K562 (cell line): ENCODE measurements at regions not wholly inside any gene's neighbourhood (a gene's known extent, or its start where the extent isn't known, plus 50 kb on each side); places are given as distances from the start of the nearest gene placed in this dataset.
A peak's percentile ranks its signal among the peaks of the same experiment; 100 is the strongest.

Experiments used
- FOXK1 ChIP-seq: sonication (generic); formaldehyde crosslinking; IDR thresholded peaks from 2 replicates; pipeline ENCODE4 v1.8.0; 2022; ENCODE audit warnings: missing genetic modification reagents, mild to moderate bottlenecking, borderline replicate concordance
- POLR2AphosphoS5 ChIP-seq: IDR thresholded peaks from 2 replicates; pipeline ENCODE4 v1.6.1; 2011; ENCODE audit warnings: mild to moderate bottlenecking, low read depth, low read length, moderate library complexity; ENCODE audit not compliant: control insufficient read depth, insufficient read depth
- U2AF2 ChIP-seq: fragments of 200-400 bp; formaldehyde crosslinking; optimal IDR thresholded peaks from 2 replicates; pipeline ENCODE3; 2017; ENCODE audit warnings: low read depth, mild to moderate bottlenecking, low read length
- ZNF75A ChIP-seq: fragments of 450-650 bp; formaldehyde crosslinking; IDR thresholded peaks from 2 replicates; pipeline ENCODE4 v1.4.0; 2020; ENCODE audit warnings: mild to moderate bottlenecking
- TF ChIP-seq, protein P1 (sequence below): fragments of 250-450 bp; sonication (Bioruptor Pico); IDR thresholded peaks from 2 replicates; pipeline ENCODE4 v1.4.0; 2020; ENCODE audit warnings: mild to moderate bottlenecking, moderate library complexity
- TF ChIP-seq, protein P2 (sequence below): sonication (generic); formaldehyde crosslinking; IDR thresholded peaks from 2 replicates; pipeline ENCODE4 v1.8.0; 2023; ENCODE audit warnings: mild to moderate bottlenecking, missing genetic modification reagents
- TF ChIP-seq, protein P3 (sequence below): fragments of 450-650 bp; IDR thresholded peaks from one replicate; pipeline ENCODE4 v1.6.1; 2018; ENCODE audit warnings: mild to moderate bottlenecking, moderate library complexity; ENCODE audit not compliant: partially characterized antibody
- TF ChIP-seq, protein P4 (sequence below): fragments of 450-650 bp; IDR thresholded peaks from 2 replicates; pipeline ENCODE4 v1.6.1; 2016
- TF ChIP-seq, protein P5 (sequence below): sonication (generic); formaldehyde crosslinking; IDR thresholded peaks from 2 replicates; pipeline ENCODE4 v1.8.1; 2022; ENCODE audit warnings: missing genetic modification reagents
- TF ChIP-seq, protein P6 (sequence below): fragments of 450-650 bp; formaldehyde crosslinking; IDR thresholded peaks from 2 replicates; pipeline ENCODE4 v1.4.0; 2020; ENCODE audit warnings: mild to moderate bottlenecking, moderate library complexity

DNA sequence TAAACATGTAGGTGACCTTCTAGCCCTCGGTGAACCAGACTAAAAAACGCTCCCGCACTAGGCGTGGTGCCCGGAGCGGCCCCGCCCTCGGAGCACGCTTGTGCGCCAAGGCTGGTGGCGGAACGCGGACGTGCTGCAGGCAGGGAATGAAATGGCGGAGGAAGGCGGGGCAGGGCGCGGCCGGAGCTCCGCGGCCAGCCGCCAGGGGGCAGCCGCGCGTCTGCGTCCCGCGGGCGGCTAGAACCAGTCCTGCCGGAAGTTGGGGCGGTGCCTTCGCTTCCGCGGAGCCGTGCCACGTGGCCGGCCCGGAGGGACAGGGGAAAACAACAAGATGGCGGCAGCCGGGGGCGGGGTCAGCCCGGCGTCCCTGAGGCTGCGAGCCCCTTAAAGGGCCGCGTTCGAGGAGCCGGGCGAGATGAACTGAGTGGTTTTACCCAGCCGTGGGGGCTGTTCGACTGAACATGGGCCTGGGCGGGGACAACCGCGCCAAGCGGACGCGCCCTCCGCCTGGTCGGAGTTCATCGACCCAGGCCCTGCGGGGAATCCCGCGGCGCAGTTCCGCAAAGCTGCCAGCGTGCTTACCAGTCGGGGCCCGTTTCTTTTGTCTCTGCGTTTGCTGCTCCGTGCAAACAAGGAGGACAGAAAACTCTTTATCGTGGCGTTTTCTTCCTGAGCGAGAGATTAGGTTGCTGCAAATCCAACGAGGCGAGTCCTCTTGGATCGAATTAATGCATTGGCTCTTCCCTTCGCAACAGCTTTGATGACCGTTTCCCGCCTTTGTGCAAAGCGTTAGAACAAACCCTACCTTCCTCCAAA lies 90.9 kb upstream of the CHD2 start (continued):
- TF ChIP-seq, protein P1, sequence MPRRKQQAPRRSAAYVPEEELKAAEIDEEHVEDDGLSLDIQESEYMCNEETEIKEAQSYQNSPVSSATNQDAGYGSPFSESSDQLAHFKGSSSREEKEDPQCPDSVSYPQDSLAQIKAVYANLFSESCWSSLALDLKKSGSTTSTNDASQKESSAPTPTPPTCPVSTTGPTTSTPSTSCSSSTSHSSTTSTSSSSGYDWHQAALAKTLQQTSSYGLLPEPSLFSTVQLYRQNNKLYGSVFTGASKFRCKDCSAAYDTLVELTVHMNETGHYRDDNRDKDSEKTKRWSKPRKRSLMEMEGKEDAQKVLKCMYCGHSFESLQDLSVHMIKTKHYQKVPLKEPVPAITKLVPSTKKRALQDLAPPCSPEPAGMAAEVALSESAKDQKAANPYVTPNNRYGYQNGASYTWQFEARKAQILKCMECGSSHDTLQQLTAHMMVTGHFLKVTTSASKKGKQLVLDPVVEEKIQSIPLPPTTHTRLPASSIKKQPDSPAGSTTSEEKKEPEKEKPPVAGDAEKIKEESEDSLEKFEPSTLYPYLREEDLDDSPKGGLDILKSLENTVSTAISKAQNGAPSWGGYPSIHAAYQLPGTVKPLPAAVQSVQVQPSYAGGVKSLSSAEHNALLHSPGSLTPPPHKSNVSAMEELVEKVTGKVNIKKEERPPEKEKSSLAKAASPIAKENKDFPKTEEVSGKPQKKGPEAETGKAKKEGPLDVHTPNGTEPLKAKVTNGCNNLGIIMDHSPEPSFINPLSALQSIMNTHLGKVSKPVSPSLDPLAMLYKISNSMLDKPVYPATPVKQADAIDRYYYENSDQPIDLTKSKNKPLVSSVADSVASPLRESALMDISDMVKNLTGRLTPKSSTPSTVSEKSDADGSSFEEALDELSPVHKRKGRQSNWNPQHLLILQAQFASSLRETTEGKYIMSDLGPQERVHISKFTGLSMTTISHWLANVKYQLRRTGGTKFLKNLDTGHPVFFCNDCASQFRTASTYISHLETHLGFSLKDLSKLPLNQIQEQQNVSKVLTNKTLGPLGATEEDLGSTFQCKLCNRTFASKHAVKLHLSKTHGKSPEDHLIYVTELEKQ (CRISPR knock-in tag), result no peak
- TF ChIP-seq, protein P2, sequence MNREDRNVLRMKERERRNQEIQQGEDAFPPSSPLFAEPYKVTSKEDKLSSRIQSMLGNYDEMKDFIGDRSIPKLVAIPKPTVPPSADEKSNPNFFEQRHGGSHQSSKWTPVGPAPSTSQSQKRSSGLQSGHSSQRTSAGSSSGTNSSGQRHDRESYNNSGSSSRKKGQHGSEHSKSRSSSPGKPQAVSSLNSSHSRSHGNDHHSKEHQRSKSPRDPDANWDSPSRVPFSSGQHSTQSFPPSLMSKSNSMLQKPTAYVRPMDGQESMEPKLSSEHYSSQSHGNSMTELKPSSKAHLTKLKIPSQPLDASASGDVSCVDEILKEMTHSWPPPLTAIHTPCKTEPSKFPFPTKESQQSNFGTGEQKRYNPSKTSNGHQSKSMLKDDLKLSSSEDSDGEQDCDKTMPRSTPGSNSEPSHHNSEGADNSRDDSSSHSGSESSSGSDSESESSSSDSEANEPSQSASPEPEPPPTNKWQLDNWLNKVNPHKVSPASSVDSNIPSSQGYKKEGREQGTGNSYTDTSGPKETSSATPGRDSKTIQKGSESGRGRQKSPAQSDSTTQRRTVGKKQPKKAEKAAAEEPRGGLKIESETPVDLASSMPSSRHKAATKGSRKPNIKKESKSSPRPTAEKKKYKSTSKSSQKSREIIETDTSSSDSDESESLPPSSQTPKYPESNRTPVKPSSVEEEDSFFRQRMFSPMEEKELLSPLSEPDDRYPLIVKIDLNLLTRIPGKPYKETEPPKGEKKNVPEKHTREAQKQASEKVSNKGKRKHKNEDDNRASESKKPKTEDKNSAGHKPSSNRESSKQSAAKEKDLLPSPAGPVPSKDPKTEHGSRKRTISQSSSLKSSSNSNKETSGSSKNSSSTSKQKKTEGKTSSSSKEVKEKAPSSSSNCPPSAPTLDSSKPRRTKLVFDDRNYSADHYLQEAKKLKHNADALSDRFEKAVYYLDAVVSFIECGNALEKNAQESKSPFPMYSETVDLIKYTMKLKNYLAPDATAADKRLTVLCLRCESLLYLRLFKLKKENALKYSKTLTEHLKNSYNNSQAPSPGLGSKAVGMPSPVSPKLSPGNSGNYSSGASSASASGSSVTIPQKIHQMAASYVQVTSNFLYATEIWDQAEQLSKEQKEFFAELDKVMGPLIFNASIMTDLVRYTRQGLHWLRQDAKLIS (CRISPR knock-in tag), result peak; percentile 91
- TF ChIP-seq, protein P3, sequence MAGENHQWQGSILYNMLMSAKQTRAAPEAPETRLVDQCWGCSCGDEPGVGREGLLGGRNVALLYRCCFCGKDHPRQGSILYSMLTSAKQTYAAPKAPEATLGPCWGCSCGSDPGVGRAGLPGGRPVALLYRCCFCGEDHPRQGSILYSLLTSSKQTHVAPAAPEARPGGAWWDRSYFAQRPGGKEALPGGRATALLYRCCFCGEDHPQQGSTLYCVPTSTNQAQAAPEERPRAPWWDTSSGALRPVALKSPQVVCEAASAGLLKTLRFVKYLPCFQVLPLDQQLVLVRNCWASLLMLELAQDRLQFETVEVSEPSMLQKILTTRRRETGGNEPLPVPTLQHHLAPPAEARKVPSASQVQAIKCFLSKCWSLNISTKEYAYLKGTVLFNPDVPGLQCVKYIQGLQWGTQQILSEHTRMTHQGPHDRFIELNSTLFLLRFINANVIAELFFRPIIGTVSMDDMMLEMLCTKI, result no peak
- TF ChIP-seq FOXK1 (CRISPR knock-in tag), result peak; percentile 68; the same call in 1 of the 2 replicates
- TF ChIP-seq, protein P4, sequence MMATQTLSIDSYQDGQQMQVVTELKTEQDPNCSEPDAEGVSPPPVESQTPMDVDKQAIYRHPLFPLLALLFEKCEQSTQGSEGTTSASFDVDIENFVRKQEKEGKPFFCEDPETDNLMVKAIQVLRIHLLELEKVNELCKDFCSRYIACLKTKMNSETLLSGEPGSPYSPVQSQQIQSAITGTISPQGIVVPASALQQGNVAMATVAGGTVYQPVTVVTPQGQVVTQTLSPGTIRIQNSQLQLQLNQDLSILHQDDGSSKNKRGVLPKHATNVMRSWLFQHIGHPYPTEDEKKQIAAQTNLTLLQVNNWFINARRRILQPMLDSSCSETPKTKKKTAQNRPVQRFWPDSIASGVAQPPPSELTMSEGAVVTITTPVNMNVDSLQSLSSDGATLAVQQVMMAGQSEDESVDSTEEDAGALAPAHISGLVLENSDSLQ, result no peak
- TF ChIP-seq, protein P5, sequence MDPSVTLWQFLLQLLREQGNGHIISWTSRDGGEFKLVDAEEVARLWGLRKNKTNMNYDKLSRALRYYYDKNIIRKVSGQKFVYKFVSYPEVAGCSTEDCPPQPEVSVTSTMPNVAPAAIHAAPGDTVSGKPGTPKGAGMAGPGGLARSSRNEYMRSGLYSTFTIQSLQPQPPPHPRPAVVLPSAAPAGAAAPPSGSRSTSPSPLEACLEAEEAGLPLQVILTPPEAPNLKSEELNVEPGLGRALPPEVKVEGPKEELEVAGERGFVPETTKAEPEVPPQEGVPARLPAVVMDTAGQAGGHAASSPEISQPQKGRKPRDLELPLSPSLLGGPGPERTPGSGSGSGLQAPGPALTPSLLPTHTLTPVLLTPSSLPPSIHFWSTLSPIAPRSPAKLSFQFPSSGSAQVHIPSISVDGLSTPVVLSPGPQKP (CRISPR knock-in tag), result no peak; the same call in 1 of the 2 replicates
- no peak for TF ChIP-seq U2AF2
- no peak for TF ChIP-seq ZNF75A
- TF ChIP-seq POLR2AphosphoS5, result no peak
- TF ChIP-seq, protein P6, sequence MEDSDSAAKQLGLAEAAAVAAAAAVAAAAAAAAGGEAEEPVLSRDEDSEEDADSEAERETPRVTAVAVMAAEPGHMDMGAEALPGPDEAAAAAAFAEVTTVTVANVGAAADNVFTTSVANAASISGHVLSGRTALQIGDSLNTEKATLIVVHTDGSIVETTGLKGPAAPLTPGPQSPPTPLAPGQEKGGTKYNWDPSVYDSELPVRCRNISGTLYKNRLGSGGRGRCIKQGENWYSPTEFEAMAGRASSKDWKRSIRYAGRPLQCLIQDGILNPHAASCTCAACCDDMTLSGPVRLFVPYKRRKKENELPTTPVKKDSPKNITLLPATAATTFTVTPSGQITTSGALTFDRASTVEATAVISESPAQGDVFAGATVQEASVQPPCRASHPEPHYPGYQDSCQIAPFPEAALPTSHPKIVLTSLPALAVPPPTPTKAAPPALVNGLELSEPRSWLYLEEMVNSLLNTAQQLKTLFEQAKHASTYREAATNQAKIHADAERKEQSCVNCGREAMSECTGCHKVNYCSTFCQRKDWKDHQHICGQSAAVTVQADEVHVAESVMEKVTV (CRISPR knock-in tag), result peak; percentile 88
